Dermis microvascular lymphatic vessel endothelial cell (primary cell): ENCODE measurements at regions not wholly inside any gene's neighbourhood (a gene's known extent, or its start where the extent isn't known, plus 50 kb on each side); places are given as distances from the start of the nearest gene placed in this dataset.

Experiments
- DNase-seq, 2 donors: peaks; one replicate each; pipeline versions ENCODE4 v3.0.0 to v3.0.0-alpha.2; 2010; ENCODE audit warnings: low read depth in 2 of 2

DNA sequence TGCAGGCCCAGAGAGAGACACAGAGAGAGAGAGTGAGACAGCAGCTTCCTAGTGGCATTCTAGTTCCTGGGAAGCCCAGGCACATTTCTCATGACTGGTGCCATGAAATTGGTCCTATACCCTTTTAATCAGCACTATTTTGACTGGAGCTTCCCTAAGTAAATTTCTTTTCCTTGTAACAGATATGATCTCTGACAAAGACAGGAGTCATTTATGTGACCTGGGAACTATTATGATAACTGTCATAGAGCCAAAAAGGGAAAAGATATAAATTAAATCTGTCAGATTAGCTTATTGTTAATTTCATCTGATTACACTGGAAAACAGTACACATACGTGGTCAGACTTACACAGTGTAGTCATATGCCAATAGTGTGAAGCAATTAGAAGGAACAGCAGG is 161.3 kb upstream of the HNRNPA3 start:
- no peak for DNase-seq

DNA sequence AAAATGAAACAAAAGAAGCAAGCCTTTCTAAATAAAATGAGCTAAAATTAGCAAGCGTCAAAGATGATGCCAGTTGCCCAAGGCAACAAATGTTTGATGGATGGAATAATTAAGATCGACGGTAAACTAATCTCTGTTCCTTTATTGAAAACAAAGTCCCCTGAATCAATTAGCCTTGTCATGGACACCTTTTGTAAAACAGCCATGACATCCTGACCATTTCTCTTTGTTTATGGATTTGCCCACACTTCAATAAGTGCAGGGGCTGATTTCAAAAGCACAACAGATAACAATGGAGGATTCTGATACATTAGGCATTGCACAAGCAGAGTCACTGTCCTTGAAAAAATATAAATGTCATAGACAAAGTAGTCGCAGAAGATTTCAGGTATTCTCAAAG is 160.1 kb upstream of the HNRNPA3 start:
- DNase-seq: no peak

DNA sequence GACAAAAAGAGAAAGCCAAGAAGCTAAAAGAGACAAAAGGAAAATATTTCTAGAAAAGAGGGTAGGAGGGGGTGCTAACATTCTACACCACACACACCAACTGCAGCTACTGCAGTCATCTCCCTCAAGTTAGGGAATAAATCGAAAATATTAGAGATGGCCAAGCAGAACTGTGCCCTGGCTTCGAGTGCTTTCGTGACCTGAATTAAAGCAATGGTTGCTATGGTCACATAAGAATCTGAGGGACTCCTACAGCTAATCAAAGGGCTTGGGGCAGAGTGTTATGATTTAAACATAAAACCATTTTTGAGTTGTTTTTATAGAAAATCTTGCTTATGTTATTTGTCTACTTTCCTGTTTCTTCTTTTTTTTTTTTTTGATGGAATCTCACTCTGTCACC is 159.6 kb upstream of the HNRNPA3 start:
- no peak for DNase-seq

DNA sequence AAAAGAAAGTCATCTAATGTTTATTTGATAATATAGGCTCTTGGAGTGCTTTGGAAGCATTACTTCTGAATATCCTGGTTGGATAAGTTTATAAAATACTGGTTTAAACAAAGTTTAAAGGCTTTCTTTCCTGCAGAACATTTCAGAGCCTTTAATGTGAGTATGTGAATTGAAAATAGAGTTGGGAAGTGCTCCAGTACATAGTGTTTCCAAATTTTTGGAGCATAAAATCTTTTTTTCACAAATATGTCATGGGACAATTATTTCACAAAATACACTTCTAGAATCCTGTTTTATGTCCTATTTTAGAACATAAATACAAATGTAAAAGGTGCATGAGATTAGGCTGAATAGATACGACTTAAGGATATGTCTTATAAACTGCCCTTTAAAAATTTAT is 158.9 kb upstream of the HNRNPA3 start:
- DNase-seq: no peak

DNA sequence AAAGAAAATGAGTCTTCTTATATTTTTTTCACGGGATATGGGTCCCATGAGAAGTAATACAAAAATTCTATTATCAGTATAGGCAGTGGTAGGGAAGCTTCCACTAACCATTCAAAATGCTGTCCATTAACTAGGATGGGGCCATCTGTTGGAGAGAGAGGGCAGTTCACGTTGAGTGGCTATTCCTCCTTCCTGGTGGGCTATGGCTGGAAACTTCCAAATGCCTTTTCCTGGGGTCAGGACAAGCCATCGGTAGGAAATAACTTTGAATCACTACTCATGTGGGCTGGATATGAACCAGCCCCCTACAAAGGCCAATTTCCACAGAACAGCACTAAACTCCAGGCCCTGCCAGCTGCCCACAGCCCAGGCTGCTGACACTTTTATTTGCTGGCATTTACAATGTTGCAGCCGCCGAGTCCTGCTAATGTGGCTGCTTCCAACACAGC is 156.1 kb upstream of the HNRNPA3 start:
- DNase-seq: peak in 1 of 2 donors; percentile 73

DNA sequence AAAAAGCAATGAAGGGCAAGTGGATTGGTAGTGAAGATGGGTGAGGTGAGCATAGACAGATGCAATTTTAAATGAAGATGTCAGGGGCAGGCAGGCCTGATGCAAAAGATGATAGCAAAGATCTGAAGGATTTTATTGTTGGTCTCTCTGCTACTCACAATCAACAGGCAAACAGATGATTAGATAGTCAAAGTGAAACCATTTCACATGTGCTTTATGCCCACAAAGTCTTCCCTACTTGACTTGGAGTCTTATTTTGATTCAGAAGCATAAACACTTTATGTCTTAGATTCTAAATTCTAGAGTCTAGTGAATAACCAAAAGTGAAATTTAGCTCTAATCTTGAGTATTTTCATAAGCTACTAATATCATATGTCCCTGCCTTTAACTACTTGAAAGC is 153.8 kb upstream of the HNRNPA3 start:
- no peak for DNase-seq

DNA sequence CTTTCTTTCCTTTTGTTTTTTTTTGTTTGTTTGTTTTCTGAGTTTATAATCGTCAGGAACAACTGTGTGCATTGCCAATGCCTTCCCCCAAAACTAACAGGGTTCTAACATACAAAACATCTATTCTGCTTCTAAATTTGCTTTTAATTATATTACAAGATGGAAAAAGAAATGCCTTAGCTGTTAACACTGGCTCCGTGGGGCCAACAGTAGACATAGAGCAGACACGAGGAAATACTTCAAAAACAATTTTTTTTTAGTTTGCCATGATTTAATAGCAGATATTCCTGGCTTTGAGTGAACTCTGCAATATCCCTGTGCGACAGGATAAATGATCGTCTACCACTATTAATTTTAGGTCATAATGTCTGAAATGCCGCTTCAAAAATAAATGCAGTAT is 153.3 kb upstream of the HNRNPA3 start:
- DNase-seq: no peak

DNA sequence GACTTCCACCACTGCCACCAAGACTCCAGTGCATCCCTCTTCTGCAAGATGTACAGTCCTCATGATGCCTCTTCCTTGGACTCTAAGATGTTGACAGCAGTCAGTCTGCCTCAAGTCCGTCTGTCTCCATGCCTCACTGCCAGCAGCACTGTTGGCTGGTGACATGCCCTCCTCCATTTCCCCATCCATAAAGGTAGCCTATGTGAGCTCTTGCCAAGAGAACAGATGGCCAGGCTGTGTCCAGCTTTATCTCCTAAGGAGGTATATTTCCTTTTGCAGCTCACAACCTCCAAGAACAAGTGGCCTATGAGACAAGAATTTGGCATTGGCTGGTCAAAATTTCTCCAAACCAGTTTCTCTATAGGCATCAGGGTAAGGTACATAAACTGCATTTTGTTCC is 149.3 kb upstream of the HNRNPA3 start:
- no peak for DNase-seq

DNA sequence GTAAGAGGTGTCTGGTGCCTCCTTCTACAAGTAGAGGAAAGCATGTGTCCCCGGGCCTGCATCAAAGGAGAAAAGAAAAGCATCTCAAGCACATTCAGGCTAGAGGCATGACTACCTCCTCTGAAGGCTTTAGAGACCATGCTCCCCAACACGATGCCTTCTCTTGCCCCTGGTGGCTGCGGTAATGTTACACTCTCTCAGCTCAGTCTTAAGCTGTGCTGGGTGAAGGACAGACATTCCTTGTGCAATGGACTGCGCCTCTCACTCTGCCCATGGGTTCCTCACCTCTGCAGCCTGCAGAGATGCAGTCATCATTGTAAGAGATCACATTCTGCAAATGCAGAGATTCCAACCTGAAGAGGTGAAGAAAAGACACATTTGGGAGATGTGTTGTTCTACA is 148.2 kb upstream of the HNRNPA3 start:
- no peak for DNase-seq

DNA sequence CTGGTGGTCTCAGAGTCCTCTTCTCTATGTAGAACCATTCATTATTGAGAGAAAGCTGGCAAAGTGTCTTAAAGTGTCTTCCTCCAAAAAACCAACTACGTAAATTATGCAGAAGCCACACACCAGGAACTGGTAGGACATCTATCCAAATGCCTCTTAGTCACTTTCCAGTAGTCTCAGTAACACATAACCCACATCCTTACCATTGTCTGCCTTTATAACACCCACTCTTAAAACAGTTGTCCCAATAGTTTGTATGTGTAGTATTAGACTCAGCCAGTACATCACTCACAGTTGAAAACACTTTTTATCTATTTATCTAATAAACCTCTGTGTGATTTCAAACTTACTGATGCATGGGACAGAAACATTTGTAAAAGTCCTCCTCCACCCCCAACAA is 143.6 kb upstream of the HNRNPA3 start:
- no peak for DNase-seq

DNA sequence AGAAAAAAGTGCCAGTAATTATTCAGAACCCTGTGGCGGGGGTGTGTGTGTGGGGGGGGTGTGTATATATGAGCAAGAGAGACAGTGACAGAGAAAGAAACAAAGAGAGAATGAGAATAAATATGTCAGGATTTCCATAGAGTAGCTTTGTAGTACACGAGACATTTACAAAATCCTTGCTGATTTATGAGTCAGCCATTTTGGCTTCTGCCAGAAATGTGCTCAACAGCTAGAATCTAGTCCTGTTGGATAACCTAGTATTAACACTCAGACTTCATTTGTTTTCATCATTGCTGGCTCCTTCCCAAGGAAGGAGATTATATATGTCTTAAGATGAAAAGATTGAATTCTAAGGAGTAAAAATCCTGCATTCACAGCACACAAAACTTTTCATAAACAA is 140.5 kb upstream of the HNRNPA3 start:
- DNase-seq: no peak

DNA sequence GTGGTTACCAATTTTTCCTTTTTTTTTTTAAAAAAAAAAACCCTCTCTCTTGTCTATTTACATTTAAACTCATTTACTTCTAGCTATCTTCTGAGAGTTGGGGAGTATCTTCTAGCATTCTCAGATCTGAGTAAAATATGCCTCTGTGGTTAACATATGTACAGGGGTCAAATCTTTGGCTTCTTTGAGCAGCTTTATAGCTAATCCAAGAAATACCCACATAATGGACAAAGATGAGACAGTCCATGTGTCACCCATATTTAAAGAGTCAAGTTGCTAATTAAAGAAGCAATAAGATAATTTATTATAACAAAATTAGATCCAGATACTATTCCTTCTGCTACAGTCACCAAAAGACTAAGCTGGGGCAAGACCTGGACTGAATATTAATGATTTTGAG is 139.0 kb upstream of the HNRNPA3 start:
- DNase-seq: no peak

DNA sequence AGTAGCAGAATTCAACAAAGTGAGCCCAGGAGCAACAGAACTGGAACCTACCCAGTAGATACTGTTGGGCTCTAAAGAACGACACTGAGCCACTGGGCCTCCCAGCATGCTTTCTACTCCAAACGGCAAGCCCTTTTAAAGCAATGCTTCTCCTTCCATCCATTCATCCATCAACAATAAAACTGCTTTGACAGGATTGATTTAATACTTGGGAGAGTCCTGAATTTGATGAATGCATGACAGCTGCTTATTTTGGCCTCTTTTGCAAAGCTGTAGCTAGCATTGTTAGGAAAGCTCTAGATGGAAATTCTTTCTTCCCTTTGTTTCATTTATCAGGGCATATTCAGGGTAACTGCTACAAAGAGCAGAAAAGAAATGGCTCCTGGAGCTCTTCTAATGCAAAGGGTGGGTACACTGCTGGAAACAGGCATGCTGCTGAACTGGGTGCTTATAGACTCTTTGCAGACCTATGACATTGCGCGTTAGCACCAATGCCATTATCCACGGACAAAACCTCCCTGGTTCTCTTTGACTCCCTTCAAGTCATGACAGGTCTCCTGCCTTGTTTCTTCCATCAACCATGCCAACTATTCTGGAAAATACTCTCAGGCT is 138.4 kb upstream of the HNRNPA3 start:
- no peak for DNase-seq

DNA sequence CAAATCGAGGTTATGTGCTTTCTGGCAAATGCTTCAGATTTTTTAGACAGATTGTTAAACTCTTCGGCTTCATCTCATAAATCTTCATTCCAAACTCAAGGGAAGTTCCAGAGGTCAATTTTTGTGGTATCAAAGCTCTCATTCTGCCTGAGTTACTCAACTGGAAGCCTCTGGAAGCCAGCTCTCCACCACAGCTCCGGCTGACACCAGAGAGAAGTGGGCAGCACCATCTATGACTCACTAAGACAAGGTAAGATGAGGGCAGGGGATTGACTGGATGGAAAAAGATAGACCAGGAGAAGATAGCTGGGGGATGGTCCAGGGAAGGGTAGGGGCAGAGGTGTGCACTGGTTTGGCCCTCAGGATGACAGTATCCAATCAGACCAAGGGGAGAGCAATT is 137.3 kb upstream of the HNRNPA3 start:
- no peak for DNase-seq

DNA sequence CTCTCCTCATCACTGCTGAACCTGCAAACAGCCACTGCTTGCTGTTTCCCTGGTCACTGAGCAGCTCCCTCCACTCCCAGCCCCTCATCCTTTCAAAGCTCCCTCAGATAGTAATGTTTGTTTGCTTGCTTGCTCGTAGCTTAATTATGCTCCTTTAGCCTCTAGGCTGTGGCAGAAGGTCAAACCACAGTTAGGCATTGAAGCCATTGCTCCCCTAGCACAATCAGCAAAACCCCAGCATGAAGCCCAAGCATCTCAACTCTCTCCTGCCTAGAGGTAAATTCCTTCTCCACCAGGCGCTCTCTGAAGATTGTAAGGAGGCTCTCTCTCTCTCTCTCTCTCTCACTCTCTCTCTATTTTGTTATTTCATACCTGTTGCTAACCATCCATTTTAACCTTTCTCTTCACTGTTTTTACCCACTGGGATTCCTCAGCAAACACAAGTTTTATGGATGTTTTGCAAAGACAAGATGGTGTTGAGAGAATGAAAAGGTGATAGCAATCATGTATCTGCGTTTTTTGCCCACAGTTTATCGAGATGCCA is 135.9 kb upstream of the HNRNPA3 start:
- DNase-seq: no peak

DNA sequence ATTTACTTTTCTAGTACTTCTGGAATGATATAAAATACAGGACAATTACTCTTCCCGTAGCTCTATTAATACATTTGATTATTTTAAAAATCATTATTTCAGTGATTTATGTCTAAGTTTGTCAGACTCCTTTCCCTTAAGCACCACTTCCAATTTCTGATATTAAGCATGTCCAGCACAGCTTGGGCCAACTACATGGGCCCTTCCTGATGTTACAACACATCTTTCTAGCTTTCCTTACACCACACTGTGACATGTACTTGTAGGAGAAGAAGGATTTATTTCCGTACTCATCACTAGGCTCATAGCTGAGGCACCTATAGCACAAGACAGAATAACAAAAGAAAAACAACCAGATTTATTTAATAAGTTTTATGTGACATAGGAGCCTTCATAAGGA is 134.8 kb upstream of the HNRNPA3 start:
- DNase-seq: no peak

DNA sequence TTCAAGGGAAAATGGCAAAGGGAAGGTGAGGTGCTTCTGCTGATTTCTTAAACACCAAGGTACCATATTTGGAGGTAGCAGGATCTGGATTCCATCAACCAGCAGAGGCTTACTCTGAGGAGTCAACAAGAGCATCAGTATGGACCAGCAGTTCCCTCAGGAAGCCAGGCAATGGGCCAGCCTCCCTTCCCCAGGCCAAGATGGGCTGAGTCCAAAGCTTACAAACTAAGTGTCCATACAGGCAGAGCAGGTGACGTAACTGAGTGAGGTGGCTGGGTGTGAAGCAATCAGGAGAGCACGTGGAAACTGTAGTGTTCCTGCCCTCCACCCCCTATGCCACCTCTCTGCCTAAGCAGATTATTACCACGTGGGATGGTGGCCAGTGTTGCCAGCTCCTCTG is 134.2 kb upstream of the HNRNPA3 start:
- peak in 1 of 2 donors; percentile 46 for DNase-seq

DNA sequence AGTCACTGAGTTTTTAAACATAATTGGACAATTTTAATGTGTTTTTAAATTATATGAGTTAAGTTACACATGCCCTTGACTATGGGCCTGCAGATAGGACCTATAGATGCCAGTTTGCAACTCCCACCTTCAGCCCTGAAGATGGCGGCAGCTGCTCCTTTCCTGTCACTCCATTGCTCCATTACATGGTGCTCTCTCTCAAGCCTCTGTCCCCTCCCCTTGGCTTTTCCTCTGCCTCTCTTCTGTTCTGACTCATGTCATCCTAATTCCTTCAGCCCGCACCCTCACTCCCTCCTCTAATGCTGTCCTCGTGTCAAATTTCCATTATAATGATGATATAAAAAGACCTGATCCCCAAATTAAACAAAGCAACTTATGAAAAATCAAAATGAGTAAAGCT is 133.7 kb upstream of the HNRNPA3 start:
- DNase-seq: no peak

DNA sequence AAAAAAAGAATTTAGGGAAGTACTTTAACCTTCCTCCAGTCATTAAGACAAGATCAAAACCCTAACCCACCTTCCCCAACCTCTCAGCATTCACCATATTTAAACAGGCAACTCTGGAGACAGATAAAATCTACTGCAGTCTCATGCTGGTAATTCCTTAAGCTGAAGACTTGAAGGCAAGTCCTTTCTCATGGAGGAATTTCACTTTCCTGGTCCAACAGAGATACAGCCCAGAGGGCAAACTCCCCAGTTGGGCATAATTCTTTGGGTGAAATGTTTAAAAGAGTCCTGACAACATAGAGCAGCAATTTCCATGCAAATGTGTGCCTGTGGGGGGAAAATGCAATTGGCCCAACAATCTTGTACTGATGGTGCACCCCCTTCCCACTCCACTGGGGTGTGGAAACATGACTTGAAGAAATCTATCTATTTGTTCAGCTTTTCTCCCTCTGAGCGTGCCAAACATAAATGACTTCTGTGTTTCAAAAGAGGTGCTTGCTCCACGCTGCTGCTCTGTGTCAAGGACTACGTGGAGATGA is 131.8 kb upstream of the HNRNPA3 start:
- DNase-seq: no peak

DNA sequence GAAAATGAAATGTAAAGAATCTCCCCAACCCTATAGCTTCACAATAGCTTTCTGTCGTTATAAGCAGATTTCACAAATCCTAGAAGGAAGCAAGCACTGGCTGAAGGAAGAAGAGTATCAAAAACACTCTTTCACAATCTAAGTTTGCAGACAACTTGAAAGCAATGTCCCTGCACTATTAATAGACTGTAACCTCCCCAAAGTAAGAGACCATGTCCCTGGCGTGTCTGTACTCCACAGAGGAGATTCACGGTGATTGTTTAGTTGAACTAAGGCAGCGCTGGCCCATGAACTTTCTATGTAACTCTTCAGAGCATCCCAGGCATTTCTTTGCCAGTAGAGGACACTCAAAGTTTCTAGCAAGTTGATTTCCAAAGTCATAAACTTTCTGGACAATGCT is 128.0 kb upstream of the HNRNPA3 start:
- no peak for DNase-seq

DNA sequence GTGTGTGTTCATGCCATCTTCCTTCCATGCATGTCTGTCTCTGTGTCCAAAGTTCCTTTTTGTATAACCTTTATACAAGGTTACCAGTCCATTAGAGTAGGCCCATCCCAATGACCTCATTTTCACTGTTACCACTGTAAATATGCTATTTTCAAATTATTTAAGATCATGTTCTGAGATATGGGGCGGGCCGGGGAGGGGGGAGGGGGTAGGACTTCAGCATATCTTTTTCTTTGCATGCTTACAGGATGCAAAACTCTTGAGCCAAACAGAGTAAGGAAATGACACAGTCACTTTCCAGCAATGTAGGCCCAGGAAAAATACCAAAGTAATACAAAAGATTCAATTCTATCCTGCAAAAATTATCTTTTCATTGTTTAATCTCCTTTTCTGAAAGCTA is 124.1 kb upstream of the HNRNPA3 start:
- peak in 1 of 2 donors; percentile 41 for DNase-seq

DNA sequence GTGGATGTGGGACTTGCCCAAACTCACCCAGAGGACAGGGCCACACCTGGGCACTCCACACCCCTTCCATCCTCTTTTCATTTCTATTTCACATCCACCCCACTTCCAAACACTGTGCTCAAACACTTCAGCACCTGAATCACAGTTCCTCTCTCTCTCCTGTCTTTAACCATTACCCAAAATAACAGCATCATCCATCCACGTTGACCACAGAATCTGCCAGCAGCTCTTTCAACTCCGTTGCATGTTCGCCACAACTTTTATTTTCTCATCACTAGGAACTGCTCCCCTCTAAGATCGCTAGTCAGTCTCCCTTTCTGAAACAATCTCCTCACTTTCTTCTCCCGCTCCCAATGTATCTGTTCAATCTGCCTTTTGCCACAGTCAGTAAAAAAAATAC is 121.6 kb upstream of the HNRNPA3 start:
- DNase-seq: no peak

DNA sequence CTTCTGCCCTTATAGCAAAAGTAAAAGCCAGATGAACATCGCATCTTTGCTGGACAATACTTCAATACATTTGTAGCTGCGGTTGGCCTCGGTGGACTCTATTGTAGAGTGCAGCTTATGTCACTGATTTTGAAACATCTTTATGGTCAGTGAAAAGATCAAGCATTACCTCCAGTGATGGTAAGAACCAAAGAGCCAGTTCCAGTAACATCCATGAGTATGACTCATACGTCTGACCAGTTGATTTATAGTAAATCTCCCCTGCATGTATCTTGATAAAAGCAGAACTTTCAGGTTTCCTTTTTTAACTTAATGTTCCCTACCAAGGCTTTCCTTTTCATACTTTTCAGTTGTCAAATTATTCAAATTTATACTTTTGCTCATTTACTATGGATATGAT is 119.2 kb upstream of the HNRNPA3 start:
- no peak for DNase-seq
